ENCODE measurements at regions not wholly inside any gene's neighbourhood (a gene's known extent, or its start where the extent isn't known, plus 50 kb on each side); places are given as distances from the start of the nearest gene placed in this dataset.

DNA sequence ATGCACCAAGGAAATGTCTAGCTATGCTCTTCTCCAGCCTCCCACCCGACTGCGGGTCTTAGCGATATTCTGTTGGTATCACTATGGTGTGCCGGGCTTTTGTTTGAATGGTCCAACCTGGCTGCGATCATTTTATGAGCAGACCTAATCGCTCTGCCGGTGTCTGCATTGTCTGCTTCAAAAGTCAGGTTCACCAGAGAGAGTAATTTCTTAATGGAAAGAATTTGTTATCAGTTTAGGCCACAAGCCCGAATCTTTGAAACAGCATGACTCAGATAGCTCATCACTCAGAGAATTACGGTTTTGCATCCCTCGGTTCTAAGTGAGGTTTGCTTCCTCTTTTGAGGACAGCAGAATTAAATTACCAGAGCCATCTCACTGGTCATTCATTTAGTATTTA, 521.0 kb upstream of the ARID1B start:
- no peaks in the 10 kb centered on the region for H3K36me3 ChIP-seq
- no peaks in the 10 kb centered on the region for H3K9me3 ChIP-seq
- no peak overlapping the region for H3K4me3 ChIP-seq
- WGBS, 4 donors: 82 to 91% (median 88%) methylated on average over 10 of the region's 10 CpGs
- no peaks in the 10 kb centered on the region for H3K27me3 ChIP-seq
- ATAC-seq (no peak), DNase-seq (no peak)
- TF ChIP-seq POLR2A (IDR thresholded peaks at IDR 0.05): no peak
- TF ChIP-seq CTCF (IDR thresholded peaks at IDR 0.05): no peak
- intact Hi-C loops (cut with DNase I): no loop called here
- no peaks in the 10 kb centered on the region for H3K4me1 ChIP-seq
- no peak overlapping the region for H3K27ac ChIP-seq

DNA sequence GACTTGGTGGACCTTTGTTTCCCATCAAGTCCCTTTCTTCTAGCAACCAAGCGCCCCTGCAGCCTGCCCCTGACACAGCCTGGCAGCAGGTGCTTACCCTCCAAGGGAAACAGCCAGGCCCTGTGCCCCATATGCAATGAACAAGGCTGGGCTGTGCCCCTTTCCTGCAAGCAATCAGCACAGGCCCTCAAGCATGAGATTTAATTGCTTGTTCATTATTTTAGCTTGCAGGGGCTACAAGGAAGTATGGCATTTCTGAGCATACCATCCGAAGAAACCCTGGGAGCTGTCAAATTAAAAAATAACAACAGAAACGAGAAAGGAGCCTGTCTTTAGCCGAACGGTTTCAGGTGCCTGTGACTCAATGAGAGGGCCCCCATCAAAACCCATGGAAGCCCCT, 522.9 kb upstream of the ARID1B start:
- 83 to 95% (median 93%) methylated on average over 5 of the region's 5 CpGs for WGBS, 4 donors
- TF ChIP-seq POLR2A (IDR thresholded peaks at IDR 0.05) (no peak), CTCF (IDR thresholded peaks at IDR 0.05) (no peak)
- ATAC-seq: no peak
- Histone ChIP-seq H3K27me3 (no peaks in the 10 kb centered on the region), H3K9me3 (no peaks in the 10 kb centered on the region), H3K4me1 (no peaks in the 10 kb centered on the region), H3K36me3 (no peaks in the 10 kb centered on the region), H3K27ac (no peak overlapping the region), H3K4me3 (no peak overlapping the region)
- intact Hi-C loops (cut with DNase I): loop anchor here in 1 of 10 donors (5.0 kb wide), 1 partner anchor 827 kb away; no protein-coding TSS in a partner anchor
- DNase-seq: no peak

- TF ChIP-seq POLR2A (IDR thresholded peaks at IDR 0.05) (no peak), CTCF (IDR thresholded peaks at IDR 0.05) (no peak)
- WGBS, 4 donors: 74 to 84% (median 82%) methylated on average over 5 of the region's 5 CpGs
- intact Hi-C loops (cut with DNase I): loop anchor here in 1 of 10 donors (5.0 kb wide), 1 partner anchor 823 kb away; no protein-coding TSS in a partner anchor
Observed at GRCh38 chr6:156250593-156250992, 526.6 kb upstream of the ARID1B start.

DNA sequence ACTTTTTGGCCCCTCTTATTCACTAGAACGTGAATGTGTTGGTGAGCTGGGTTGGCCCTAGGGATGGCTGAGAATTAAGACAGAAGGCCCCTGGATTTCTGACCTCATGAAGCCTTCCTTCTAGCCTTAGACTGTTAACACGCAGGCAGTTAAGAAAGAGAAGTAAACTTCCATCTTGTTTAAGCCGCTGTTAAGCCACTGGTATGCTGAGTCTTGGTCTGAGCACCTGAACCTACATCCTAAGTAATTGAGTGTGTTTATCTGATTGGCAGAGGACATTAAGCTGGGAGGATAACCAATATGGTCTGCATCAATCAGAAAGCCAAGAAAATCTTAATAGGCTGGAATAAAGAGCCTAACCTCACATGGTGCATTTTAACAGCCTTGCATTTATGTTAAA, 535.0 kb upstream of the ARID1B start:
- H3K4me1 ChIP-seq: no peaks in the 10 kb centered on the region
- intact Hi-C loops (cut with DNase I): no loop called here
- DNase-seq: no peak
- WGBS, 4 donors: 81 to 94% (median 87%) methylated on average over 3 of the region's 3 CpGs
- no peak overlapping the region for H3K4me3 ChIP-seq
- no peaks in the 10 kb centered on the region for H3K27me3 ChIP-seq
- no peaks in the 10 kb centered on the region for H3K36me3 ChIP-seq
- TF ChIP-seq CTCF (IDR thresholded peaks at IDR 0.05) (no peak), POLR2A (IDR thresholded peaks at IDR 0.05) (no peak)
- H3K27ac ChIP-seq: no peak overlapping the region
- no peaks in the 10 kb centered on the region for H3K9me3 ChIP-seq
- ATAC-seq: no peak

More at GRCh38 chr6:156250593-156250992, 526.6 kb upstream of the ARID1B start:
- Histone ChIP-seq H3K9me3 (no peaks in the 10 kb centered on the region), H3K4me3 (no peak overlapping the region), H3K27ac (no peak overlapping the region), H3K36me3 (no peaks in the 10 kb centered on the region), H3K4me1 (no peaks in the 10 kb centered on the region), H3K27me3 (no peaks in the 10 kb centered on the region)
- DNase-seq (no peak), ATAC-seq (no peak)
